ENCODE measurements at regions not wholly inside any gene's neighbourhood (a gene's known extent, or its start where the extent isn't known, plus 50 kb on each side); places are given as distances from the start of the nearest gene placed in this dataset.

GRCh38 chr5:115428676-115429075 is 115.9 kb downstream of the FEM1C start:
- no peak for TF ChIP-seq CTCF (IDR thresholded peaks at IDR 0.05)

- TF ChIP-seq CTCF (IDR thresholded peaks at IDR 0.05): no peak
Measured at GRCh38 chr5:115428248-115428647, 116.3 kb downstream of the FEM1C start.

DNA sequence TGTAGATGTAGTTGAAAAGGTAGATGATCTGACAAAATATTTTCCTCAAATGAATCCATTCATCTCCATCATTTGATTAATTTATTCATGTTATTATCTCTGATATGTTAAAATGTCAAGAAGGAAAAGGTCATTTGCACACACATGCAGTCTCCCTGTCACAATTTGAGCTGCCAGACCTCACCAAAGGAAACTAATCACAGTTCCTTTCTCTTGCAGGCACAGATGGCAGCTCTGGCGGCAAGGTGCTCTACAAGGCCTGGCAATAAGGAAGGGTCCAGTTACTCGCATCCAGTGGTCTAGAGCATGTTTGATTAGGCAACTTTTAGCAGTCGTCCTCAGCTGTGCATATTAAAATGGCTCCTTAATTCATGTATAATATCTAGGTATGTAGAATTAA is 120.1 kb downstream of the FEM1C start:
- no peak for TF ChIP-seq CTCF (IDR thresholded peaks at IDR 0.05)

- no peak for TF ChIP-seq CTCF (IDR thresholded peaks at IDR 0.05)
Measured at GRCh38 chr5:115424030-115424429, 120.5 kb downstream of the FEM1C start.

GRCh38 chr5:115423541-115423940 is 121.0 kb downstream of the FEM1C start:
- TF ChIP-seq CTCF (IDR thresholded peaks at IDR 0.05): no peak

- no peak for TF ChIP-seq CTCF (IDR thresholded peaks at IDR 0.05)
Measured at GRCh38 chr5:115423051-115423450, 121.5 kb downstream of the FEM1C start.

DNA sequence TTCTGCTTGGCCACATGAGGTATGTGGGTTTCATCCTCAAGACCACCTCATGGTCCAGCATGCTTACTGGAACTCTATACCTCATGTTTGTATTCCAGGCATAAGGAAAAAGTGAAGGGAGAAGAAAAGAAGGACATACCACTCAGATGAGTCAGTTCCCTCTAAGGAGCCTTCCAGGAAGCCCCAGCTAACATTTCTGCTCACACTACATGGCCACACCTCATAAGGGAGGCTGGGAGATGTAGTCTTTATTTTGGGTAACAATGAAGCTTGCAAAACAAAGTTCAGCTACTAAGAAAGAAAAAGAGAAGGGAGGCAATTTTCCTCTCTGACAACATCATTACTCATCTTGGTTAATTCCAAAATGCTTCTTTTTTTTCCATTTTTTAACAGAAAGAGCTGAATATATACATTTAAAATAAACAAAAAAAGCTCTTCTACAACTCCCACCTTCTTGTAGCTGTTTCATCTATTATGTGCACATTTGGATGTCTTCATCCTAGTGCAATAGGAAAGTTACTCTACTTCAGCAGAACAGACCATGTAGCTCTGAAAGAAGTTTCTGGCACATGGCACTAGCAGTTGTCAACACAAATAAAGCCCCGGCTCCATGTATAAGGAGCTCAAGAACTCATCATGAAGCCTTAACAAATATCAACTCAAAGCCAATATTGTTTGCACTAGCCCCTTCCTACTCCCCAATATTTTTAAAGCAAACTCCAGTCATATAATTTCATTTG is 123.6 kb upstream of the CCDC112 start:
- no peak for TF ChIP-seq CTCF (IDR thresholded peaks at IDR 0.05)

DNA sequence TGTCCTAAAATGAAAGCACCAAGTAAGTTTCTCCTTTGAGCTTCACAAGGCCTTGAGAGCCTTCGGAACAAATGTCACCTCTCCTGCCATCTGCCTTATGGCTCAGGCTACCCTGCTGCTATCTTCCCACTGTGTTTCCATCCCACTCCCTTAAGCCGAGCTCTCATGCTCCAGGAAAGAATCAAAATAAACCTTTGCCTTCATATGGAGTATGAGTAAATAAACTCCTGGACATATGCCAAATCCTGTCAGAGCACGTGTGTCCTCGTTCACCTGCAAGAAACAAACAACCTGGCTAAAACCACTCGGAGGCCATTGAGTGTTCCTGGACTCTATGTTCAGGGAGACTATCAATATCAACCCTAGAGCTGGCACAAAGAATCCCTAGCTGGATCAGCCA is 122.3 kb upstream of the CCDC112 start:
- TF ChIP-seq CTCF (IDR thresholded peaks at IDR 0.05): no peak

Measured in LNCAP (cell line).